ENCODE measurements at regions not wholly inside any gene's neighbourhood (a gene's known extent, or its start where the extent isn't known, plus 50 kb on each side); places are given as distances from the start of the nearest gene placed in this dataset.

DNA sequence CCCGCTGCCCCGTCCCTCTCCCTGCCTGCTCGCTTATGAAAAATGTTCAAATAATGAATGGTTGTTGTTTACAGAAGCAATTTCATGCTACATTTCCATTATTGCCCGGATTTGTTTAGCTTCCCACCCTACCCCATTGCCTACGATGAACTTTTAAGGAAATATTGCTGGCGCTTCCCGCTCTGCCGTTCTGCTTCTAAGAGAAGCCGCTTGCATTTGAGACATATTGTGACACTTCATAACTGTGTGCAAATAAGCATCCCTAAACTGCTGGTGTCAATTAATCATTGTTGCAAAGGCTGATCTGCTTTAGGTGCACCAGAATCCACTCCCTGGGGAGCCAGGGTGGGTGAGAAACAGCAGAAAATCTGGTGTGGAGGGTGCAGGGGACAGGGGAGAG is 52.3 kb upstream of the LMO1 start:
- intact Hi-C loops (cut with DNase I; ENCODE audit: low total_unique reads): no loop called here
- in situ Hi-C loops (cut with MboI; ENCODE audit: low sequenced_read_pairs in 4 of 4): no loop called here
- Histone ChIP-seq H3K36me3 (no peaks in the 10 kb centered on the region), H3K4me3 (no peak overlapping the region), H3K27ac (no peak overlapping the region), H3K9me3 (no peaks in the 10 kb centered on the region), H3K27me3 (no peaks in the 10 kb centered on the region), H3K4me1 (no peaks in the 10 kb centered on the region)
- ATAC-seq: no peak
- no peak for DNase-seq
- no peak for TF ChIP-seq POLR2A (IDR thresholded peaks at IDR 0.05)
- TF ChIP-seq CTCF (IDR thresholded peaks at IDR 0.05 in 4 of 5, conservative IDR thresholded peaks at IDR 0.05 in 1 of 5): no peak

DNA sequence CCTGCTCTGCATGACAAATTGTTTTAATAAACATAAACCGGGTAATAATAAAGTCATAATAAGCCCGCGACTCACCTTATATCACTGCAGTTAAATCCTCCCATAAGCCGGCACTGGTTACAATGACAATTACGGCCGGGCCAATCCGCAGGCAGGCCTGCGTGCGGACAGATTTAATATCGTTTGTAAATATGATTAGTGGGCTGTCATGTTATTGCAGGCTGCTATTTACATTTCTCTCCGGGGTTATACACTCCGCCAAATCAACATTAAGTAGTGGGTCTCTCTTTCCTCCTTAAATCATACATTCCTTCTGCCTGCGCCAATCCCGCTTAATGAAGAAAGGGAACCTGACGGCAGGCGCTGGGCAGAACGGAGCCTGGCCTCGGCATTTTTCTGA is 51.8 kb upstream of the LMO1 start:
- in situ Hi-C loops (cut with MboI; ENCODE audit: low sequenced_read_pairs in 4 of 4) (no loop called here), intact Hi-C loops (cut with DNase I; ENCODE audit: low total_unique reads) (no loop called here)
- no peak overlapping the region for H3K27ac ChIP-seq
- no peak for TF ChIP-seq POLR2A (IDR thresholded peaks at IDR 0.05)
- no peaks in the 10 kb centered on the region for H3K27me3 ChIP-seq
- H3K4me1 ChIP-seq: no peaks in the 10 kb centered on the region
- no peaks in the 10 kb centered on the region for H3K9me3 ChIP-seq
- DNase-seq (no peak), ATAC-seq (no peak)
- no peaks in the 10 kb centered on the region for H3K36me3 ChIP-seq
- H3K4me3 ChIP-seq: no peak overlapping the region

DNA sequence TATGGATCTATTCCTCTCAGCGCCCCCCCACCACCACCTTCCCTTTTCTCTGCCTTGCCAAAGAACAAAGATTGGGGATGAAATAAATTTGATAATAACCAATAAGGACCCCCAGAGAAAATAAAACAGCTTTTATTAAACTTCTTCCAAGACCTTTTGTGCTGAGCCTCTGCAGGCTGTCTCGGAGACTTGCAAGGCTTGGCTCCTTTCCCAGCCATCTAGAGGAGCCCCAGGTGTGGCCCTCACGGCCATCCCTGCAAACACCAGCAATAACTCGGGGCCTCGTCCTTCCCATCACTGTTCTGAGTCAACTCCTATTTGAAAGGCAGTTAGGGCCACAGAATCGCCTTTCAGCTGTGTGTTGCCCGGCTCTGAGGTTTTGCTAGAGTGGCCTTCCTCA is 51.2 kb upstream of the LMO1 start:
- H3K9me3 ChIP-seq: no peaks in the 10 kb centered on the region
- intact Hi-C loops (cut with DNase I; ENCODE audit: low total_unique reads): loop anchor here (5.0 kb wide), 1 partner anchor 88 kb away; no protein-coding TSS in a partner anchor
- H3K4me1 ChIP-seq: no peaks in the 10 kb centered on the region
- H3K27ac ChIP-seq: no peak overlapping the region
- in situ Hi-C loops (cut with MboI; ENCODE audit: low sequenced_read_pairs in 4 of 4): no loop called here
- H3K27me3 ChIP-seq: no peaks in the 10 kb centered on the region
- no peak for TF ChIP-seq POLR2A (IDR thresholded peaks at IDR 0.05)
- TF ChIP-seq CTCF (IDR thresholded peaks at IDR 0.05 in 4 of 5, conservative IDR thresholded peaks at IDR 0.05 in 1 of 5): no peak
- DNase-seq (no peak), ATAC-seq (no peak)
- no peaks in the 10 kb centered on the region for H3K36me3 ChIP-seq
- H3K4me3 ChIP-seq: no peak overlapping the region

- Histone ChIP-seq H3K4me1 (no peaks in the 10 kb centered on the region), H3K27me3 (no peaks in the 10 kb centered on the region), H3K9me3 (no peaks in the 10 kb centered on the region), H3K4me3 (no peak overlapping the region), H3K27ac (no peak overlapping the region), H3K36me3 (no peaks in the 10 kb centered on the region)
- intact Hi-C loops (cut with DNase I; ENCODE audit: low total_unique reads): loop anchor here (5.0 kb wide), 1 partner anchor 86 kb away; no protein-coding TSS in a partner anchor
- ATAC-seq (no peak), DNase-seq (no peak)
- no peak for TF ChIP-seq POLR2A (IDR thresholded peaks at IDR 0.05)
- TF ChIP-seq CTCF (IDR thresholded peaks at IDR 0.05 in 4 of 5, conservative IDR thresholded peaks at IDR 0.05 in 1 of 5): no peak
- in situ Hi-C loops (cut with MboI; ENCODE audit: low sequenced_read_pairs in 4 of 4): no loop called here
Measured at GRCh38 chr11:8313504-8314090, 49.9 kb upstream of the LMO1 start.
